Activated CD8-positive, alpha-beta memory T cell treated with anti-CD3 and anti-CD28 coated beads, Interleukin-2, amount 50 U/mL, for 24 hours (primary cell): ENCODE measurements at regions not wholly inside any gene's neighbourhood (a gene's known extent, or its start where the extent isn't known, plus 50 kb on each side); places are given as distances from the start of the nearest gene placed in this dataset.
A peak's percentile ranks its signal among the peaks of the same experiment; 100 is the strongest.

ENCODE experiments used
- DNase-seq: peaks from one replicate; pipeline ENCODE4 v3.0.0-alpha.2; 2020; ENCODE audit errors: extremely low read depth

DNA sequence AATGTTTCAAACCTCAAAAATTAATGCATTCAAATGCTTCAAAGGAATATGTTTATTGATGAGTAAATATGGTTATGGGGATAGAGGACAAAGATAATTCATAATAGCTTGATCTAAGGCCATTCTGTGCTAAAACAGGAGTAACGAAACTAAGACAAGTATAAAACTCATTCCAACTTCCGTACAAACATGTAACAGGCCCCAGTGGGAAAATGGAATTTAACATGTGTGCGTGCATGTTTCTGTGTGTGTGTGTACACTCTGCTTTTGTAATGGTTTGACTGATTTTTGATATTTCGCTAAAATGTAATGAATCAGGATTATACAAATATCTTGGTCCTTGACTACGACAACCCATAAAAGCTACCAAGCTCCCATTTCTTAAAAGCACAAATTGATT, 91.0 kb downstream of the KLF12 start:
- no peak for DNase-seq

DNA sequence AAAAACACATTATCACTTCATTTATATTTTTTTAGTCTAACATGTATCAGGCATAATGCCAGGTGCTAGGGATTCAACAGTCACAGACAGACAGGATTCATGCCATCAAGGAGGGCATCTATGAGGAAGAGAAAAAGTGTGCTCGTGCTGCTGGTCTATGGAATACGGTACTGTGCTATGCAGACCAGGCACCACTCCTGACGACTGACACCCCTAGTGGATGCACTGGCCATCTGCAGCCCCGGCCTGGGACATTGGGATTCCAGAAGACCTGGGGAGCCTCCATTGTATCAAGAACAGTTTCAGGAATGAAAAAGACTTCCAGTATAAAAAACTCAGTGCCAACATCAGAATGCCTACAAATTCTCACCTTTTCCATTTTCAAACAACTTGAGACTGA, 94.0 kb downstream of the KLF12 start:
- DNase-seq, result no peak

DNA sequence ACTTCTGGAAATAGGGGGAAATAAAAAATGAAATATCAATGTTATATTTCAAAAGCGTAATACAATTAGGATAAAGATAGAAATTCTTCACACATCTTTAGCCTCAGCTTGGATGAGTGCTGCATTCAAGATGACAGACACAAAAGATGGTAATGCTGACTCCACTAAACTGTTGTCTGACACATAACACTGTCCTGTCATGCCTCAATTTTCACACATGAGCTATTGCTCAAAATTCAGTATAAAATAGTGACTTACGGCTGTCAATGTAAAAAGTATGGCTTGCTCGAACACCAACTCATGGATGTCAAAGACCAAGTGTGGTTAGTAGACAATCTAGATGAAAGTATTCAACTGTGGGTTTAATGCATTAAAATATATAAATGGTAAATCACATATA, 94.5 kb downstream of the KLF12 start:
- no peak for DNase-seq

DNA sequence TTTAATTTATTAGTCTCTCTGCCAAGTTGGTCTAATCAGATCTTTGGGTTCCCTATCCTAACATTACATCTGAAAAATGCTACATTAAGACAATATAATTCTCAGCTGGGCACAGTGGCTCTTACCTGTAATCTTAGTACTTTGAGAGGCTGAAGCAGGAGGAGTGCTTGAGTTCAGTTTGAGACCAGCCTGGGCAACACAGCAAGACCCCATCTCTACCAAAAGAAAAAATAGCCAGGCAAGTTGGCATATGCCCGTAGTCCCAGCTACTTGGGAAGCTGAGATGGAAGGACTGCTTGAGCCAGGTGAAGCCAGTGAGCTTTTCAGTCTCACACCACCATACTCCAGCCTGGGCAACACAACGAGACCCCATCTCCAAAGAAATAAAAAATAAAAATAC, 95.0 kb downstream of the KLF12 start:
- no peak for DNase-seq

DNA sequence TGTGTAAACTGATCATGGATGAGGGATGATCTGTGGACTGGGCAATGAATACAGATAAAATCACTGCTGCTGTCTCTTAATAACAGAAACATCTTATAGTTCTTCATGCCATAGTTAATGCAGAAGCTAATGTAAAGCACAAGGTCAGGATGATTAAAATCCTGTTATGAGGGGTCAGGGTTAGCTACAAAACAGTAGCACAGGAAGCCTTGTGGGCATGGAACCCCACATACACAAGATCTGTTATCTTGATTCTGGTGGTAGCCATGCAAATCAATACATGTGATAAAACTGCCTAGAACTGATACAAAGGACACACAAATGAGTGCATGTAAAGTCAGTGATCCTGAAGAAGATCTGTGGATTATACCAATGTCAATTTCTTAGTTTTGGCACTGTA, 96.4 kb downstream of the KLF12 start:
- DNase-seq, result no peak

DNA sequence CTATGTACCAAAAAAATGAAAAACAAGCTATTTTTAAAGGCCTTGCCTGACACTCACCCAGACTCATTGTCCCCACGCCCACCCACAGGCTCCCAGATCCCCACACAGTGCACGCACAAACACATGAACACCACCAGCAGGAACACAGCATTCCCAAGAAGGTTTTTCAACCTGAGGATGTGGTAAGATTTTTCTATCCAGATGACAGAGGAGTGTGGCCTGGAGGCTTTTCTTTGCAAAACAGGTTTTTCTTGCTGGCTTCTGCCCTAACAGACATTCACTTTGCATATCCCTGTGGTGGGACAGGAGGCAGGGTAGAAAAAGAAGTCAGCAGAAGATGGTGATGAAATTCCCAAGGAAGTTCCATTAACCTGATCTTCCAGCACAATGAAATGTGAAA, 97.8 kb downstream of the KLF12 start:
- no peak for DNase-seq

DNA sequence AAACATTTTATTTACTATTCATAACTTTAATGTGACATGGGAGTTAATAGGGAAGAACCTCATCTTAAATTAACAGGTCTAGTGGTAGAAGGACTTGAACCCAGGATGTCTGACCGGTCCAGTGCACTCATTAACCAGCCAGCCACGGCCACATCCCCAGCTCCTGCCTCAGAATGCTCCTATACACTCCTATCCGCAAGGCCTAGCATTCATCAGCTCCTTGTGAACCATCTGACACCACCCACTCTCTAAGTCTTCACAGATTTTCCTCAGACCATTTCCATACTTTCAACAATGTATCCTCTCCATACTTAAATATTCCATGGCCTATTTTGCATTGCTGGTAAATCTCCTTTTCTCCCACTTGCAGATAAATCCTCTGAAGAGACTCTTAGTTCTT, 98.3 kb downstream of the KLF12 start:
- DNase-seq, result no peak

DNA sequence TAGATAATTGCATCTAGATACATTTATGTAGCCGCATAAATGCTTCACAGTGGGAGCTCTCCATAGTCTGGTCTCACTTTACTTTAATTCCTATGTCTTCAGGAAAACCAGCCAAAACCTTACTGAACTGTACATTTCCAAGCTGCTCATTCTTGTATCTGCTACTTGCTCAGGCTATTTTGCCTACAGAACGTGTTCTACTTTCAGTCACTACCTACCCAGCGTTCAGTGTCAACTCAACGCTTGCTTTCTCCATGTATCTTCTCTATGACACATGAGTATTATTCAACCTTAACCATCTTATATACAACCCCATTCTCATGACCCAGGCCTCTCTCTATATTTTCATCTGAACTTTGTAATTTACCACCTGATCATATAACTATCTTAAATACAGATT, 101.9 kb downstream of the KLF12 start:
- DNase-seq, result no peak

DNA sequence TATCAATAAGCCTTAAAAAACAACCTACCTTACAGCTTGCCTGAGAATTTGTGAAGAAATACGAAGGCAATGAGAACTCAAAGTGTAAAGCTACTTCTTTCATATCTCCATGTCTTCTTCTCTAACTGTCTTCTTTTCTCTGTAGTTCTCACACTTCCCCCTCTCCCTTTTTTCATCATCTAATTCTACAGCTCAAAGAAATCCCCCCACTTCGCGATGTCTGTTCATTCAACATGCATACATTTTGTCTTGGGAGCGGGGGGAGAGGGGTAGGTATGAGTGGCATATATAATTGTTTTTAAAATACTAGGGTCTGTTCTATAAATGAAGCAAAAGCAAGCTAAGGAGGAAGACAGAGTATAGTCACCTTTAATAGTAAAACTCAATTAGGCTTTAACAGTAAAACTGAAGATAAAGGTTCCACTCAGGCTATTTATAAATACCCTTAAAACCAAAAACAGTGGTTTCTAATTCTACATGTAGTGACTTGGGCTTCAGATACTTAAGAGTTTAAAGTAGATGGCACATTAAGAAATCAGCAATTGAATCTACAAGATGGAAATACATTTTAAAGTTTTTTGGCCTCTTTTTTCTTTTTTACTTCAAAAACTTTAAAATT, 106.9 kb downstream of the KLF12 start:
- DNase-seq, result no peak

DNA sequence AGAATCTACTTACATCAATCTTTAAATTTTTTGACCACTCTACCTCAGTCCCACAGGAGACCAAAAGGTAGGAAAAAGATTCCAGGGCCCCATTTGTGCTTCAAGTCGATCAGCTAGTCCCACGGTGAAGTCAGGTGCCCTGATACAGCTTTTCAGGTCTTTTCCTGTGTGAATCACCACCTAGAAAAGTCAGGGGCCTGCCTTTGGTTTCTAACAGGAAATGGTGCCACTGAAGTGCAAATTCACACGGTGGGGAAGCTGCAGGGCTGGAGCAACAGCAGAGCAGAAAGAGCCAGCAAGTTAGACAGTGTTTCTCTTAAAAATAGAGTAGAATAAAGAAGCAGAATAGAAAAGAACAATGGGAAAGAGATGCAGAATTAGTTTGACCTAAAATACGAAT, 107.5 kb downstream of the KLF12 start:
- peak; percentile 49 for DNase-seq

DNA sequence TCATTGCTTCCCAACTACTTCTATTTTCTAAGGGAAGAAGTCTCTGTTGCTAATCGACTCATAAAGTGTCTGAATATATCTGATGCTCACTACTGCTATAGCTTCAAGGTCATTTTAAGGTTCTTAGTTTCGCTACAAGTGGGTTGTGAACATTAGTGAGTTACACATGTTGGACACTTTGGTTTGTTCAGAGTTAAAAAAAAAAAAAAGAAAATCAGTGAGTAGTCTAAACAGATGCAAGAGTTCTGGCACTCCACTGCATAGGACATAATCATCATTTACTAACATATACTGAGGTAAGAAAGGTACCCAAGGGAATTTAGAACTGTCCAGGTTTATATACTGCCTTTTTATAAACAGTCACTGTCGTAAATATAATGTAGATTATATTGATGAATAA, 108.8 kb downstream of the KLF12 start:
- no peak for DNase-seq

DNA sequence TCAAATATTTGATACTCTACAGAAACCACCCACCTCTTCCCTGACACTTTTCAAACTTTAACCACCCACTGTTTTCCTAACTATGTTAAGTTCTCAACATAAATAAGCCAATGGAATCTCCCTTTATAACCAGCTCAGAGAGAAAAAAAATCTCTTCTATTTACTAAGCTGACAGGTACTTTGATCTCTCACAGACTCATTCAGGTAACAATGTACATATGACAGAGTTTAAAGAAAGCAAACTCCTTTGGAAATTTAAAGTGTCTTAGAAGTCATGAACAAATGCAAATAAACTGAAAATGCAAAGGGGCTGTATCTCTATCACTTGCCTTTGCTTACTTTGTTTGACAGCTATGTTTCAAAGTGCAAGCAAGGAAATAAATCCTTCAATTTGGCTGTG, 109.3 kb downstream of the KLF12 start:
- DNase-seq, result no peak

DNA sequence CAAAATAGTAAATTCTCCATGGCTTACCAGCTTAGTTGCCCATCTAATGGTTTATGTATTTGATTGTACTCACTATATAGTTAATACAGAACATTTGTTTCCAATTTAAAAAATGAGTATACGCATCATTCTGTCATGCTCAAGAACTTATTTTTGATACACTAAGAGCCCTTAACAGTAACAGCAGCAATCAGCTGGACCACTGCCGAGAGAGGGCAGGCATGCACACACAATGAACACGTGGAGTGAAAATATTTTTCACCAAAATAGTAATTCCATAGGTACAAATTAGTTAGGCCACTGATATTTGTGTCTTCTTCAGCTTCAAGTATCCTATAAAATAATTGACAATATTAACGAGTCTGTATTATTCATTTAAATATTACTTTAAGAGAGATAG, 109.9 kb downstream of the KLF12 start:
- no peak for DNase-seq

DNA sequence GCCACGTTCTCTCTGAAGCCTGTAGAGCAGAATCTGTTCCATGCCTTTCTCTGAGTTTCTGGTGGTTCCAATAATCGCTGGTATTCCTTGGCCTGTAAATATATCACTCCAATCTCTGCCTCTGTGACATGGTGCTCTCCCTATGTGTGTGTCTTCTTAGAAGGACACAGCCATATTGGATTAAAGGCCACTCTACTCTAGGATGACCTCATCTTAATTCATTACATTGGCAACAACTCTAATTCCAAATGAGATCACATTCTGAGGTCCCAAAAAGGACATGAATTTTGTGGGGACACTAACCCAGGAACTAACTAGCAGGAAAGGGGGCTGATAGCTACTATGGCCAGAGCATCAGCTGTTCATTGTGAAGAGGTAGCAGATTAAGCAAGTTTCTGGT, 110.7 kb downstream of the KLF12 start:
- no peak for DNase-seq

DNA sequence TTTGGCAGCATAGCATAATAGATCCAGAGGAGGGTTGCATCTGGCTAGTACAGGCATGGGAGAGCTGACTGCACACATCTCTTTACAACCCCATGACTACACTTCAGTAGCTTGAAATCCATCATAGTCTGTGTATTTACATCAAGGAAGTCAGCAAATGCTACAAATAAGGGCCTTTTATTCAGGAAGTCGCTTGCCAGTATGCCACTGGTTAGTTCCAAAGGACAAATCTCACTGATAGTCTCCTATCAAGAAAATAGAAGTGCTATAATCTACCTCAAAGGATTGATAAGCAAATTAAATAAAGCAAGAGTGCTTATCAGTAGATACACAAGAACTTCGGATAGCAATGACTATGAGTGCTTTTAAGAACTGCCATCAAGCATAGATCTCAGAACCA, 112.7 kb downstream of the KLF12 start:
- no peak for DNase-seq

DNA sequence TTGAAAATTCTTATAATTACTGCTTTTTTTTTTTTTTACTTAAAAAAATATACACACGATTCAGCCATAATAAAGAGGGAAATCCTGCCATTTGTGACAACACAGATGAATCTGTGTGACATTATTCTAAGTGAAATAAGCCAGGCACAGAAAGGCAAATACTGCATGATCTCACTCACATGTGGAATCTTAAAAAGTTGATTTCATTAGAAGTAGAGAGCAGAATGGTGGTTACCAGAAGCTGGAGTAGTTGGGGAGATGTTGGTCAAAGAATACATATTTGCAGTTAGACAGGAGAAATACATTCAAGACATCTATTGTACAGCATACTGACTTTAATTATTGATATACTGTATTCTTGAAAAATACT, 116.2 kb downstream of the KLF12 start:
- DNase-seq, result no peak

DNA sequence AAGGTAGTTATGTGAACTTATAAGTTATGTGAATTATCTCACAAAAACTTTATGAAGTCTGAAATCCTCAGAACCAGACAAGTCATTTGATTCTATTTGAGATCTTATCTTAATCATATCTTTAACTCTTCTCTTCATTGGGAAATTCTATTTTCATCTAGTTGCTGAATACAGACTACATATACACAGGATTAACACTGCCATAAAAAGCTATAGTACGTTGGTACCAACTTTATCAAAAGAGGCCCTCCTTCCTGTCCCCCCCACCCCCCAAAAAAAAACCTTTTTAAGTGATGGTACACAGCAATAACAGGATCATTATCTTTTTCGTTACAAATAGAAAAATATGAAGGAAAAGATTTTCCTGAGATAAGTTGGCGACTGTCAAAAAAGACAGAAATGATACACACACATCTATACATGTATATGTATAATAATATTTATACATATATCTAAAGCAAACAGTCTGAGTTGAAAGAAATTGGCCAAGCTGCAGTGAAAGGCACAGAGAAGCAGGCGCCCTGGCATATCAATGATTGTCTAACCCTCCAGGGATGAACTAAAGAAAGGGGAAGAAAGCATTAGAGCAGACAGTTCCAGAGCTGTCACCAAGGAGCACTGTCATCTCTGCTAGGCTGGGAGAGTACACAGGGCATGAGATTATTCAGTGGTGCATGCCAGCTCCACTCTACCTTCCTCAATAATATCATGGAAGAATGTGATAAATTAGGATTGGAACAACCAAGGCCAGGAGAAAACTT, 116.7 kb downstream of the KLF12 start:
- DNase-seq, result no peak

DNA sequence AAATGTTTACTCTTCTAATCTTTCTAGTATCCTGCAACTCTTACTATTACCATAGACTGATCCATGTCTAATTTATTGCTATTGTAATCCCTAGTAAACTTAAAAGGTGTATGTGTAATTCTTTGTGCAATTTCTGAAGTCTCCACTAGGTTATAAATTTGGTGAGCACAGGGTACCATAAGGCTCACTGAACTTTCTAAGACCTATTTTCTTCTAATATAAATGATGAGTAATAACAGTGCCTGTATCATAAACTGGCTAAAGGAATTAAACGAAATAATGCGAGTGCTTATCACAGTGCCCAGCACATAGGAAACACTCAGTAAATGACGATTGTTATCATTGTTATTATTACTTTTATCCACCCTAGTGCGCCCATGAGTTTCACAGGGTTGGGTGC, 119.1 kb downstream of the KLF12 start:
- no peak for DNase-seq

DNA sequence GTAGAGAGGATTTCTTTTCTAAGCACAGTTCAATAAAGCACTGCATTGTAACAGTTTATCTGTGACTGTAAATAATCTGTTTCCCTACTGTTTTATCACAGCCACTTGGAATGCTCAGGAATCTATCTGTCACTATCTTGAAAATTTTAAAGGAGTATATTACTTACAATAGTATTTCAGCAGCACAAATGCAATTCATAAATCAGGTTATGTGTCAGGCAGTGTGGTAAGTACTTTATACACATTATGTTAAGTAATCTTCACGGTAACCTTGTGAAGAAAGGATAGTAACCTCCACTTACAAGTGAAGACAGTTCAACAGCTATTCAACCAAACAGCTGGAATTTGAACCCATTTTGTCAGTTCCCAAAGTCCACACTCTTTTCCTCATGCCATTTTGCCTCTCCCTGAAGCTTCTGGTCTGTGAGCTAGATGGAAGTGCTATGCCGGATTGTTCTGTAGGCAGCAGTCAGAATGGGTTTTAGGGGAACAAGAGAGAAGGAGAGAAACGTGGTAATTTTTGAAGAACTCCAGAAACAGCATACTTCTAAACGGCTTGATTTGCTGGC, 125.0 kb downstream of the KLF12 start:
- no peak for DNase-seq

DNA sequence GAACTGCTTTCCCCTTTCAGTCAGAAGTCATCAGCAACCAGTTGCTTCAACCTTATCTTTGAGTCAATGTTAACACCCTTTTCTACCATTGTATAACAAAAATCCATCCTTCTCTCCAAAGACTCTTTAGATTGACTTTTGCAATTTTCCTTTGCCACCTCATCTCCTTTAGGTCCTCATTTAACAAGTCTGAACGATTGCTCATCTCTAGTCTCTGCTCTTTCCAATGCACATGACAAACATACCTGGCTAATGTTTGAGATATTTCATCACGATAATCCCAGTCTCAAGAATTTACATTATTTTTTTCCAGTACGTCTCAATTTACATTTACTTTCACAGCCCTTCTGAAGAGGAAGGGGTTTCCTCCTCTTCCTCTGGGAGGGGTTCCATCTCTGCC, 127.5 kb downstream of the KLF12 start:
- no peak for DNase-seq

DNA sequence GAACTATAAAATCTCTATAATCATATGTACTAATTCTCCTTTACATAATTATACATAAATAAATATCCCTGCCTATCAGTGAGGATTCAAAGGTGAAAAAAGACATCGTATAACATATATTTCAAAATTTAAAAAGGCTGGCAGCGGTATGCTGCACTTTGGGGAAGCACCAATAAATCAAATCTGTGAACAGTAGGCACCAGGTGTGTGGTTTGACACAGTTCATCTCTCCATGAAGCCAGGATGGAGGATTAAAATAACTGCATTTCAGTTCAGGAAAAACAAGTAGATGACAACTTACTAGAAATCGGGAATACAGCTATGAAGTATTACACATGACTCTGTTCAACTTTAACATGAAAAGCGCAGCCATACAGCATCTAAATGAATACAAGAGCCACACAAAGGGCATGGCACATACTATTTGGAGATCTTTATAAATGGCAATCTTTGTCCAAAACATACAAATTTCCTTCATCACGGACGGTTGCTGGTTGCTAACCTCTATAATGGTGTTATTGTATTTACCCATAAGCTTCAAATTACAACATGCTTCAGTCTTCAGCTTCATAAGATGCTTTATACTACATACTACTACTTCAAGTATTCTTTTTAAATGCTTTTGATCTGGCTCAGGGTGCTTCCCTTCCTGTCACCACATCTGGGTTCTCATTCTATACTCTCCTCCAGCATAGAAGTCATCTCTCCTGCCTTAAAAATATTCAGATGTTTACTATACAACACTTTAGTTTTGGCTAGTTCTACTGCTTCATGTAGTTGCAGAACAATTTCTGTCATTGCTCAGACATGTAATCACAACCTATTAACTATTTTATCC, 128.7 kb downstream of the KLF12 start:
- no peak for DNase-seq

DNA sequence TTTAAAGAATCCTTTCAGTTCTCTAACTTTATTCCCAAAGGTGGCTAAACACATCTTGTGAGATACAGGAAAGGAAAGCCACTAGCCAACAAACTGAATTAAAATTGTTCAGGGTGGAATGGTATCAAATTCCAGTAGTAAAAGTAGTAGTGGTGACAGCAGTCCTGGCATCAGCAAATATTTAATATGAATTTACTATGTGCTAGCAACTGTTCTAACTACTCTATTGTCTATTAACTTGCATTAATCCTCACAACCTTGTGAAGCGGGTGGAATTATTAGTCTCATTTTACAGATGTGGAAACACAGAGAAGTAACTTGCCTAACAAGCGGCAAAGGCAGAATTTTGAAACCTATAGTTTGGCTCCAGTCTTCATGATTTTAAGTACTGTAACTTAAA, 130.1 kb downstream of the KLF12 start:
- no peak for DNase-seq

DNA sequence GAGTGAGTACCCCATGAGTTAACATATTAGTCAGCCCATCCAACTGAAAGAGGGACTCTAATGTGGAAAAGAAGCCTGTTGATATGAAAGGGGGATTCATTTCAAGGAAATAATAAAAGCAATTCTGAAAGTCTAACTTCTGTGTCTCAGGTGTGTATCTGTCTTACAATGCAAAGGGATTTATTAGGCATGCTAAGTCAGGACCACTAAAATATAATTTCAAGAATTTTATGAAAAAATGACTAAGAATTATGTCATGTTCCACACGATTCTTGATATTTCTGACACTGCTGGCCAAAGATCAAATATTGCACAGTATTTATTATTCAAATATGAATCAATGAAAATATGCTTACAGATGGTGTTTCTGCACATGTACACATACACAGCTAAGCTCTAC, 130.8 kb downstream of the KLF12 start:
- DNase-seq, result no peak
